ENCODE measurements at regions not wholly inside any gene's neighbourhood (a gene's known extent, or its start where the extent isn't known, plus 50 kb on each side); places are given as distances from the start of the nearest gene placed in this dataset.

DNA sequence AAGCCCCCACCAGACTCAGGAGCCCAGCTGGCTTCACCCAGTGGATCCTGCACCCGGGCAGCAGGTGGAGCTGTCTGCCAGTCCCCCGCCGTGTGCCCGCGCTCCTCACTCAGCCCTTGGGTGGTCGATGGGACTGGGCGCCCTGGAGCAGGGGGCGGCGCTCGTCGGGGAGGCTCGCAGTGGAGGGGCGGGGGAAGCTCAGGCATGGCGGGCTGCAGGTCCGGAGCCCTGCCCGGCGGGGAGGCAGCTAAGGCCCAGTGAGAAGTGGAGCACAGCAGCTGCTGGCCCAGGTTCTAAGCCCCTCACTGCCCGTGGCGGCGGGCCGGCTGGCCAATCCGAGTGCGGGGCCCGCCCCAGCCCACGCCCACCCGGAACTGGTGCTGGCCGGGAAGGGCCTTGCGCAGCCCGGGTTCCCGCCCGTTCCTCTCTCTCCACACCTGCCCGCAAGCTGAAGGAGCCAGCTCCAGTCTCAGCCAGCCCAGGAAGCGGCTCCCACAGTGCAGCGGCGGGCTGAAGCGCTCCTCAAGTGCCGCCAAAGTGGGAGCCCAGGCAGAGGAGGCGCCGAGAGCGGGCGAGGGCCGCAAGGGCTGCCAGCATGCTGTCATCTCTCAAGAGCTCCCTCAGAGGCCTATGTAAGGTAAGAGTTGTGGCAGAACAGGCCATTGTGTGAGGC lies 1307.8 kb upstream of the TMEFF2 start:
- H3K27ac ChIP-seq (ENCODE audit: extremely low read depth, low read depth, low read length): no peak overlapping the region
- H3K9me3 ChIP-seq (ENCODE audit: control insufficient read depth, insufficient read depth, low read depth, low read length): no peaks in the 10 kb centered on the region
- no peaks in the 10 kb centered on the region for H3K36me3 ChIP-seq (ENCODE audit: control insufficient read depth in 2 of 2, insufficient read depth in 1 of 2, low read length in 2 of 2)
- no peak for TF ChIP-seq ZNF248 (tag by site-specific recombination; IDR thresholded peaks at IDR 0.05)
- no peak for TF ChIP-seq BCL11A (tag by site-specific recombination; IDR thresholded peaks at IDR 0.05; ENCODE audit: low read depth)
- TF ChIP-seq, protein P1, sequence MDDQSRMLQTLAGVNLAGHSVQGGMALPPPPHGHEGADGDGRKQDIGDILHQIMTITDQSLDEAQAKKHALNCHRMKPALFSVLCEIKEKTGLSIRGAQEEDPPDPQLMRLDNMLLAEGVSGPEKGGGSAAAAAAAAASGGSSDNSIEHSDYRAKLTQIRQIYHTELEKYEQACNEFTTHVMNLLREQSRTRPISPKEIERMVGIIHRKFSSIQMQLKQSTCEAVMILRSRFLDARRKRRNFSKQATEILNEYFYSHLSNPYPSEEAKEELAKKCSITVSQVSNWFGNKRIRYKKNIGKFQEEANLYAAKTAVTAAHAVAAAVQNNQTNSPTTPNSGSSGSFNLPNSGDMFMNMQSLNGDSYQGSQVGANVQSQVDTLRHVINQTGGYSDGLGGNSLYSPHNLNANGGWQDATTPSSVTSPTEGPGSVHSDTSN (CRISPR knock-in tag; IDR thresholded peaks at IDR 0.05): no peak
- no peak for TF ChIP-seq KLF9 (tag by site-specific recombination; IDR thresholded peaks at IDR 0.05; ENCODE audit: low read depth)
- TF ChIP-seq ZNF19 (tag by site-specific recombination; IDR thresholded peaks at IDR 0.05; ENCODE audit: low read depth): no peak
- no peak for TF ChIP-seq ZNF324 (tag by site-specific recombination; IDR thresholded peaks at IDR 0.05)
- TF ChIP-seq, protein P2, sequence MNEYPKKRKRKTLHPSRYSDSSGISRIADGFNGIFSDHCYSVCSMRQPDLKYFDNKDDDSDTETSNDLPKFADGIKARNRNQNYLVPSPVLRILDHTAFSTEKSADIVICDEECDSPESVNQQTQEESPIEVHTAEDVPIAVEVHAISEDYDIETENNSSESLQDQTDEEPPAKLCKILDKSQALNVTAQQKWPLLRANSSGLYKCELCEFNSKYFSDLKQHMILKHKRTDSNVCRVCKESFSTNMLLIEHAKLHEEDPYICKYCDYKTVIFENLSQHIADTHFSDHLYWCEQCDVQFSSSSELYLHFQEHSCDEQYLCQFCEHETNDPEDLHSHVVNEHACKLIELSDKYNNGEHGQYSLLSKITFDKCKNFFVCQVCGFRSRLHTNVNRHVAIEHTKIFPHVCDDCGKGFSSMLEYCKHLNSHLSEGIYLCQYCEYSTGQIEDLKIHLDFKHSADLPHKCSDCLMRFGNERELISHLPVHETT (tag by site-specific recombination; IDR thresholded peaks at IDR 0.05): no peak
- TF ChIP-seq ZNF792 (tag by site-specific recombination; IDR thresholded peaks at IDR 0.05): no peak
- no peak for TF ChIP-seq ZNF433 (tag by site-specific recombination; IDR thresholded peaks at IDR 0.05; ENCODE audit: low read depth)
- TF ChIP-seq OVOL3 (tag by site-specific recombination; IDR thresholded peaks at IDR 0.05): no peak
- TF ChIP-seq MEIS1 (CRISPR knock-in tag; IDR thresholded peaks at IDR 0.05; ENCODE audit: borderline replicate concordance): no peak
- TF ChIP-seq, protein P3, sequence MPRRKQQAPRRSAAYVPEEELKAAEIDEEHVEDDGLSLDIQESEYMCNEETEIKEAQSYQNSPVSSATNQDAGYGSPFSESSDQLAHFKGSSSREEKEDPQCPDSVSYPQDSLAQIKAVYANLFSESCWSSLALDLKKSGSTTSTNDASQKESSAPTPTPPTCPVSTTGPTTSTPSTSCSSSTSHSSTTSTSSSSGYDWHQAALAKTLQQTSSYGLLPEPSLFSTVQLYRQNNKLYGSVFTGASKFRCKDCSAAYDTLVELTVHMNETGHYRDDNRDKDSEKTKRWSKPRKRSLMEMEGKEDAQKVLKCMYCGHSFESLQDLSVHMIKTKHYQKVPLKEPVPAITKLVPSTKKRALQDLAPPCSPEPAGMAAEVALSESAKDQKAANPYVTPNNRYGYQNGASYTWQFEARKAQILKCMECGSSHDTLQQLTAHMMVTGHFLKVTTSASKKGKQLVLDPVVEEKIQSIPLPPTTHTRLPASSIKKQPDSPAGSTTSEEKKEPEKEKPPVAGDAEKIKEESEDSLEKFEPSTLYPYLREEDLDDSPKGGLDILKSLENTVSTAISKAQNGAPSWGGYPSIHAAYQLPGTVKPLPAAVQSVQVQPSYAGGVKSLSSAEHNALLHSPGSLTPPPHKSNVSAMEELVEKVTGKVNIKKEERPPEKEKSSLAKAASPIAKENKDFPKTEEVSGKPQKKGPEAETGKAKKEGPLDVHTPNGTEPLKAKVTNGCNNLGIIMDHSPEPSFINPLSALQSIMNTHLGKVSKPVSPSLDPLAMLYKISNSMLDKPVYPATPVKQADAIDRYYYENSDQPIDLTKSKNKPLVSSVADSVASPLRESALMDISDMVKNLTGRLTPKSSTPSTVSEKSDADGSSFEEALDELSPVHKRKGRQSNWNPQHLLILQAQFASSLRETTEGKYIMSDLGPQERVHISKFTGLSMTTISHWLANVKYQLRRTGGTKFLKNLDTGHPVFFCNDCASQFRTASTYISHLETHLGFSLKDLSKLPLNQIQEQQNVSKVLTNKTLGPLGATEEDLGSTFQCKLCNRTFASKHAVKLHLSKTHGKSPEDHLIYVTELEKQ (tag by site-specific recombination; IDR thresholded peaks at IDR 0.05; ENCODE audit: borderline replicate concordance): no peak
- no peak for TF ChIP-seq ZNF777 (tag by site-specific recombination; IDR thresholded peaks at IDR 0.05; ENCODE audit: borderline replicate concordance)
- TF ChIP-seq ZNF37A (tag by site-specific recombination; IDR thresholded peaks at IDR 0.05): no peak
- TF ChIP-seq ZNF366 (tag by site-specific recombination; conservative IDR thresholded peaks at IDR 0.05): no peak
- no peak for TF ChIP-seq ZNF654 (tag by site-specific recombination; IDR thresholded peaks at IDR 0.05; ENCODE audit: low read depth)
- TF ChIP-seq ZNF555 (tag by site-specific recombination; conservative IDR thresholded peaks at IDR 0.05): no peak
- TF ChIP-seq ZNF660 (tag by site-specific recombination; IDR thresholded peaks at IDR 0.05): no peak
- TF ChIP-seq GLI4 (tag by site-specific recombination; IDR thresholded peaks at IDR 0.05): no peak
- TF ChIP-seq, protein P4, sequence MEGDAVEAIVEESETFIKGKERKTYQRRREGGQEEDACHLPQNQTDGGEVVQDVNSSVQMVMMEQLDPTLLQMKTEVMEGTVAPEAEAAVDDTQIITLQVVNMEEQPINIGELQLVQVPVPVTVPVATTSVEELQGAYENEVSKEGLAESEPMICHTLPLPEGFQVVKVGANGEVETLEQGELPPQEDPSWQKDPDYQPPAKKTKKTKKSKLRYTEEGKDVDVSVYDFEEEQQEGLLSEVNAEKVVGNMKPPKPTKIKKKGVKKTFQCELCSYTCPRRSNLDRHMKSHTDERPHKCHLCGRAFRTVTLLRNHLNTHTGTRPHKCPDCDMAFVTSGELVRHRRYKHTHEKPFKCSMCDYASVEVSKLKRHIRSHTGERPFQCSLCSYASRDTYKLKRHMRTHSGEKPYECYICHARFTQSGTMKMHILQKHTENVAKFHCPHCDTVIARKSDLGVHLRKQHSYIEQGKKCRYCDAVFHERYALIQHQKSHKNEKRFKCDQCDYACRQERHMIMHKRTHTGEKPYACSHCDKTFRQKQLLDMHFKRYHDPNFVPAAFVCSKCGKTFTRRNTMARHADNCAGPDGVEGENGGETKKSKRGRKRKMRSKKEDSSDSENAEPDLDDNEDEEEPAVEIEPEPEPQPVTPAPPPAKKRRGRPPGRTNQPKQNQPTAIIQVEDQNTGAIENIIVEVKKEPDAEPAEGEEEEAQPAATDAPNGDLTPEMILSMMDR (tag by site-specific recombination; IDR thresholded peaks at IDR 0.05): no peak
- ChIA-PET CTCF (no interaction called here), POLR2A (no interaction called here)
- H3K4me1 ChIP-seq (ENCODE audit: control insufficient read depth, insufficient read depth, low read length): no peaks in the 10 kb centered on the region
- no peak overlapping the region for H3K4me3 ChIP-seq (ENCODE audit: low read depth, low read length)
